ENCODE measurements at regions not wholly inside any gene's neighbourhood (a gene's known extent, or its start where the extent isn't known, plus 50 kb on each side); places are given as distances from the start of the nearest gene placed in this dataset.

GRCh38 chr14:38528582-38528981, 272.7 kb upstream of the CLEC14A start:
- TF ChIP-seq POLR2A (IDR thresholded peaks at IDR 0.05) (no peak), CTCF (IDR thresholded peaks at IDR 0.05) (no peak)

All from gastroesophageal sphincter (tissue), 3 donors.